ENCODE measurements at regions not wholly inside any gene's neighbourhood (a gene's known extent, or its start where the extent isn't known, plus 50 kb on each side); places are given as distances from the start of the nearest gene placed in this dataset.

DNA sequence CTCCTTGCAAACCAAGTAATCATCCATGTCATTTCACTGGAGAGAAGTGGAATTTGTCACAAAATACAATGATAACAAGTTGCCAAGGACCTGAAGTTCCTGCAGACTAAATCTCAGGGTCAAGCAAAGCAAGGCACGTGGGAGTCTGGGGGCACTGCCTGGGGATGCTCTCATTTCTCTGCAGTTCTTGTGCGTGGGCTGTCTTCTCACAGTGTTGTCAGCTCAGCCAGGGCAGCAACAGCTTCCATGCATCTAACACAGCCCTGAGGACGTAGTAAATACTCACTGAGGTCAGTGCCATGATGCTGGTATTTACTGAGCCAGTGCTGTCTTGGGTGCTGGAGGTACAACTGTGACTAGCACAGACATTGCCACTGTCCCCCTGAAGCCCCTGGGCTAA lies 62.9 kb upstream of the CMKLR1 start:
- Mint-ChIP-seq H3K4me3 (no peak overlapping the region), H3K4me1 (no peaks in the 10 kb centered on the region), H3K9me3 (peaks cover 17% of the 10 kb centered on the region), H3K36me3 (no peaks in the 10 kb centered on the region), H3K27ac (no peak overlapping the region), H3K27me3 (peaks cover 40% of the 10 kb centered on the region)
- no peak for ATAC-seq

GRCh38 chr12:108400900-108401480 lies 61.9 kb upstream of the CMKLR1 start:
- no peaks in the 10 kb centered on the region for H3K4me1 Mint-ChIP-seq
- peaks cover 15% of the 10 kb centered on the region for H3K9me3 Mint-ChIP-seq
- no peak for ATAC-seq
- no peak overlapping the region for H3K27ac Mint-ChIP-seq
- H3K27me3 Mint-ChIP-seq: peaks cover 38% of the 10 kb centered on the region
- H3K36me3 Mint-ChIP-seq: no peaks in the 10 kb centered on the region
- no peak overlapping the region for H3K4me3 Mint-ChIP-seq

DNA sequence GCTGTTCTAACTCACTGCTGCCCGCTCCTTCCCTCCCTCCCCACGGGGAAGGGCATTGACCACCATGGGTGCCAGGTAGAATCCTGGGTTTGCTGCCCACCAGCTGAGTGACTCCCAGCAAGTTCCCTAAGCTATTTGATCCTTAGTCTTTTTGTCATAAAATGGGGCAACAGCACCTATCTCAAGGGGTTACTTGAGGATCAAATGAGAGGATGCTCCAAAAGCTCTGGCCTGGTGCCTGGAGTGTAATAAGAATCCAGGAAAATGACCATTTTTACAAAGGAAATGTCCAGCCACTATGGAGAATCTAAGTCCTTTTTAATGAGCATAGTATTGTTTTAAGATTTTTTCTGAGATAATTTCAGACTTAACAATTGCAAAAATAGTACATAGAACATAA lies 61.4 kb upstream of the CMKLR1 start:
- no peak for ATAC-seq
- H3K27ac Mint-ChIP-seq: no peak overlapping the region
- peaks cover 10% of the 10 kb centered on the region for H3K9me3 Mint-ChIP-seq
- H3K36me3 Mint-ChIP-seq: no peaks in the 10 kb centered on the region
- no peak overlapping the region for H3K4me3 Mint-ChIP-seq
- peaks cover 33% of the 10 kb centered on the region for H3K27me3 Mint-ChIP-seq
- H3K4me1 Mint-ChIP-seq: no peaks in the 10 kb centered on the region

DNA sequence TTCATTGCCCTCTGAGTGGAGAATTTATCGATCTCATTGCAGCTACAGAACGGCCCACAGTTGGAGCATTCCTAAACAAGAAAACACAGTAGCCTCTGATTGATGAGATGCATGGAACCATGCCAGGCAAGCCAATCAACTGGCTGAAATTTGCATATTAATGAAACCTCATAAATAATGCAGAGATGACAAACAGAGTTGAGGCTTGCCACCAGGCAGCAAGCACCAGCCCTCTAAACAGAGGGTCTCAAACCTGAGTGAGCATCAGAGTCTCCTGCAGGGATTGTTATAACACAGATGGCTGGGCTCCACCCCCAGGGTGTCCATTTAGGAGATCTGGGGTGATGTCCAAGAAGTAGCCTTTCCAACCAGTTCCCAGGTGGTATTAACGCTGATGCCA lies 60.9 kb upstream of the CMKLR1 start:
- Mint-ChIP-seq H3K4me1 (no peaks in the 10 kb centered on the region), H3K27ac (no peak overlapping the region), H3K36me3 (no peaks in the 10 kb centered on the region), H3K27me3 (peaks cover 32% of the 10 kb centered on the region), H3K4me3 (no peak overlapping the region), H3K9me3 (peaks cover 10% of the 10 kb centered on the region)
- ATAC-seq: no peak

- Mint-ChIP-seq H3K4me1 (no peaks in the 10 kb centered on the region), H3K27me3 (peaks cover 32% of the 10 kb centered on the region), H3K36me3 (no peaks in the 10 kb centered on the region), H3K27ac (no peak overlapping the region), H3K9me3 (peaks cover 10% of the 10 kb centered on the region), H3K4me3 (no peak overlapping the region)
- ATAC-seq: no peak
Measured at GRCh38 chr12:108399514-108399913, 60.4 kb upstream of the CMKLR1 start.

GRCh38 chr12:108394196-108394595 lies 55.1 kb upstream of the CMKLR1 start:
- Mint-ChIP-seq H3K9me3 (peaks cover 10% of the 10 kb centered on the region), H3K4me1 (no peaks in the 10 kb centered on the region), H3K4me3 (no peak overlapping the region), H3K27ac (no peak overlapping the region), H3K36me3 (no peaks in the 10 kb centered on the region), H3K27me3 (peaks cover 14% of the 10 kb centered on the region)
- ATAC-seq: no peak

DNA sequence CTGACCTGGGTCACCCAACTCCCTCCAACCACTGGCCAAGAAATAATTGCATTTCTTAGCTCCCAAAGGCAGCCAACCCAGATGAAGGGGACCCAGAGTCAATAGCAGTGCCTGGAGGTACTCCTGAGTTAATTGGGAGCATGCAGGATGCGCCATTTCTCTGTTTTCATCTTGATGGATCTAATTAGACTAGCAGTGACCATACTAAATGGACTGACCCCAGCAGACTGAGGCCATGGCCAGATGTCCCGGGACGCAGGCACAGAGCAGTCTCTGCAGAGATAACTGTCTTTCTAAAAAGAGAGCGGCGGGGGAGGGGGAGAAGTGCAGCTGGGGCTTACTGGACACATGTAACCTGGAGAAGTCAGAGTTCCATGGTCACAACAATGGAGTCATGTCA lies 53.2 kb upstream of the CMKLR1 start:
- Mint-ChIP-seq H3K27me3 (peaks cover 11% of the 10 kb centered on the region), H3K9me3 (peaks cover 9% of the 10 kb centered on the region), H3K36me3 (no peaks in the 10 kb centered on the region), H3K4me1 (no peaks in the 10 kb centered on the region), H3K4me3 (no peak overlapping the region), H3K27ac (no peak overlapping the region)
- no peak for ATAC-seq

- no peak overlapping the region for H3K27ac Mint-ChIP-seq
- peaks cover 12% of the 10 kb centered on the region for H3K27me3 Mint-ChIP-seq
- H3K4me1 Mint-ChIP-seq: no peaks in the 10 kb centered on the region
- H3K36me3 Mint-ChIP-seq: no peaks in the 10 kb centered on the region
- no peaks in the 10 kb centered on the region for H3K9me3 Mint-ChIP-seq
- no peak overlapping the region for H3K4me3 Mint-ChIP-seq
- no peak for ATAC-seq
Measured at GRCh38 chr12:108390495-108391203, 51.5 kb upstream of the CMKLR1 start.

DNA sequence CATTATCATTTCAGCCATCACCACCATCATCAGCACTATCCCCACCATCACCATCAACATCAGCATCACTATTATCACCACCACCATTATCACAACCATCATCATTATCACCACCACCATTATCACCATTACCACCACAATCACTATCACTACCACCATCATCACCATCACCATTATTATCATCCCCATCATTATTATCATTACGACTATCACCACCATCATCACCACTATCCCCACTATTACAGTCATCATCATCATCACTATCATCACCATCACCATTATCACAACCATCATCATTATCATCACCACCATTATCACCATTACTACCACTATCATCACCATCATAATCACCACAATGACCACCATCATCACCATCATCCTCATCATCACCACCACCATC lies 50.4 kb upstream of the CMKLR1 start:
- no peaks in the 10 kb centered on the region for H3K36me3 Mint-ChIP-seq
- H3K9me3 Mint-ChIP-seq: peaks cover 5% of the 10 kb centered on the region
- H3K27me3 Mint-ChIP-seq: peaks cover 19% of the 10 kb centered on the region
- ATAC-seq: no peak
- no peak overlapping the region for H3K27ac Mint-ChIP-seq
- H3K4me1 Mint-ChIP-seq: no peaks in the 10 kb centered on the region
- no peak overlapping the region for H3K4me3 Mint-ChIP-seq
